DLD1 (cell line): ENCODE measurements at regions not wholly inside any gene's neighbourhood (a gene's known extent, or its start where the extent isn't known, plus 50 kb on each side); places are given as distances from the start of the nearest gene placed in this dataset.
"Not testable (repeated sequence)": the region's sequence is repeated elsewhere in the genome, so short reads cannot be mapped to it uniquely, and the experiment has no call there.

Source experiments
- in situ Hi-C: cut with HindIII; loops from 2 replicates; pipeline ENCODE4 v1.10.0; 2017; ENCODE audit warnings: low sequenced_read_pairs

DNA sequence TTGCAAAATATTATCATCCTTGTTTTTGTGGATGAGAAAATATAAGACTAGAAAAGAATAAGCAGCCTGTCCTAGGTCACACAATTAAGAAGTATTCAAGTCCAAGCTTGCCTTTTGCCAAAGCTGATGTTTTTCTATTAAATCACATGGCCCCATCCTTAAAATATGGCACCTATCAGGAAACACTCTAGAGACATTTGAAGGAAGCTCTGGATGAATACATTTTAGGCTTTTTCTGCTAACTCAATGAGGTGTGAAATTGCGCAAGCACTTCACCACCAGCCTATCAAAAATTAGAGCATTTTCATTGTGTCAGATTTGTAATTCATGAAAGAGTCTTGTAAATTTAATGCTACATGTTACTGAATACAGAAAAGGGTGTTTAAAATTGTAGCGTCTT lies 251.1 kb upstream of the MAD2L1 start:
- in situ Hi-C loops = no loop called here

DNA sequence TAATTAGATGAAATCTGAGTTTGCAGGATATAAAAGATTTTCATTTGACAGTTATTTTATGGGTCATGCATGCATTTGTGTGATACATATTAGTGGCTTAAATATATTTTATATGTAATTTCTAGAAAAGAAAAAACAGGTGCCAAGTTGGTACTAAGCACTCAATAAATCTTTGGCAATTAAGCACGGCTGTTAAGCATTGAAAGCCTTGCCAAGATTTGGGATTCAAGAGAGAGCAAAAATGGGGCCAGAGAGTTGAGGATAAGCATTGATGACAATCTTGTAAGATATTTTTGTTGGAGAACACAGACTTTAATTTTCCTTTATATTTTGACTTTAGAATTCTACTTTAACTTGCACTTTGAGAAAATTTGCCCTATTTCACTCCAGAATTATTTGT lies 249.8 kb upstream of the MAD2L1 start:
- in situ Hi-C loops = no loop called here

- in situ Hi-C loops = no loop called here
Observed at GRCh38 chr4:120314969-120315368, 248.3 kb upstream of the MAD2L1 start.

GRCh38 chr4:120304801-120305200 lies 238.2 kb upstream of the MAD2L1 start:
- in situ Hi-C loops = no loop called here

GRCh38 chr4:120299631-120300030 lies 233.0 kb upstream of the MAD2L1 start:
- in situ Hi-C loops = no loop called here

DNA sequence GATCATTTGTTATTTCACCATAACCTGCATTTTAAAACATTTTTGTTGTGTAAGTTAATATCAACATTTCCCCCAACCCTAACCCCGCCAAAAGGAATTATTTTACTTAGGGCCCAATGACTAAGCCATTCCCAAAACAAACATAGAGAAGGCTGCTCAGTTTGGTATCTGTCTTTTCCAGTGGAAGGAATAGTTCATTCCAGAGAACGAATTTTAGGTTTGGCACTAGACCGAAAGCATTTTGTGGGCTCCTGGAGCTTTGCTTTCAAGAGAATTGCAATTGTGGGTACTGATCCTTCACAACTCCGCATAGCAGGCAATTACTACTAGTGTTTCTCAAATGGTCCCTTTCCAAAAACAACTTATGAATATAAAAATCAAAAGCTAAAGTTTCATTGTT lies 226.7 kb upstream of the MAD2L1 start:
- in situ Hi-C loops = no loop called here

DNA sequence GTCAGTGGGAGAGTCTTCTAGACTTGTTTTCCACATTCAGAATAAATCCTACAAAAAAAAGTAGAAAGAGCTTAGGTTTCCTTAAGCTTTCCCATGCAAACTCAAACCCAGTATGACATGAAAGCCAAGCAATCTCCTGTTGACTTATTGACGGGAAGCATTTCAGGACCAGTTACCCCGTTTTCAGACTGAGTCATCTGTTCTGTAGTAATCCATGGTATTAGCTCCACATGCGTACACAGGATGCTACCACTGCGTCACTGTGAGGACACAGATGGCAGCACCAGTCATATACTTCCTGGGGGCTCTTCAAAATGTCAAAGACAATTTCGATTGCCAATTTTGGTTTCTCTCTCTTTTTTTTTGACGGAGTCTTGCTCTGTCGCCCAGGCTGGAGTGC lies 224.9 kb upstream of the MAD2L1 start:
- in situ Hi-C loops = no loop called here

DNA sequence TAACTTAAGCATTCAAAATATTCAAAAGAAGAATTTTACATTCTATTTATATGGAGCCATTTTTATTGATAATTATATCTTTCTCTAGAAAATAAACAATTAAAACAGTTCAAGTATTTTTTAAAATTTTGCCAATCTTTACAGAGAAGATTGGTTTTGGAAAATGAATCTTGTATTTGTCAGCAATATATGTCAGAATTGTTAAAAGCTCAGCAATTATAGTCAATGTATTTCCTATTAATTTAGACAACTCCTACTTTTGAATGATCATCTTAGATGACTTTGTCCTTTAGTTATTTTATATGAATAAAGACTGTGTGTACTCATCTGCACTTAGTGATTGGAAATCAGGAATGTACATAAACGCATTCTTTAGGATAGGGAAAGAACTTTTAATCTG lies 223.9 kb upstream of the MAD2L1 start:
- in situ Hi-C loops = no loop called here

GRCh38 chr4:120286813-120287212 lies 220.2 kb upstream of the MAD2L1 start:
- in situ Hi-C loops = no loop called here

- in situ Hi-C loops = no loop called here
Observed at GRCh38 chr4:120281581-120281980, 214.9 kb upstream of the MAD2L1 start.

DNA sequence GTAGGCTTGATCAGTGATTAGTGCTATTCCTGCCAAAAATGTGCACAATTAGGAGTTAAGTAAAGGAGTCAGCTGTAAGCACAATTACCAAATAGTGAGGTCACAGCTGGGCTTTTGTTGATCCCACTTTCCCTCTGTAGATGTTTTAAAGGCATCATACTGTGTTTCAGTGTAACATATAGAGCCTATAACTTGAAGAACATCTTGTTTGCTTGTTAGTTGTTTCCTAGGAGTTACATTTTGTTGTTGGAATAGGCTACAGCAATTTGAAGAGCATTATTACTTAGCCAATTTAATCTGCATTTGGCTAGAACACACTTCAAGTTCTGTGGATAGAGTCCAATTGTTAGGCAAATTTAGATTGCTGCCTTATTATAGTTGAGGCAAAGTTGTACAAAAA lies 210.7 kb upstream of the MAD2L1 start:
- in situ Hi-C loops = no loop called here

DNA sequence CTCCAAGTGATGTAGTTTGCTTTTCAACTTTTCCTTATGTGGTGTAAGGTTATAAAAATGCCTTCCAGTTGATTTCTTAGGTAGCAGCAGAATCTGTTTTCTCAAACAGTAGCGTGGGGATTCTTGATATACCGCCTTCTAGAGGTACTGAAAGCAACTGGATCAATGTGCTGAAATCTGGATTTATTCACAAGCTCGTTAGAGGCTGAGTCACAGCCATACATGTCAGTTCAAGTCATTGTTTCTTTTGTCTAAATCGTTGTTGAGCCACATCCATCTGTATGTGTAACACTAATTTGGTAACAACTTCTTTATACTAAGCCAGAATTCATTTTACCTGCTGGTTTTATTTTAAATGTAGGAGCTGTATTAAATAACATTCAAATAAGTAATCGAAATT lies 200.0 kb upstream of the MAD2L1 start:
- in situ Hi-C loops = no loop called here

GRCh38 chr4:120263618-120264017 lies 197.0 kb upstream of the MAD2L1 start:
- in situ Hi-C loops = no loop called here

- in situ Hi-C loops = no loop called here
Observed at GRCh38 chr4:120261117-120261516, 194.5 kb upstream of the MAD2L1 start.

DNA sequence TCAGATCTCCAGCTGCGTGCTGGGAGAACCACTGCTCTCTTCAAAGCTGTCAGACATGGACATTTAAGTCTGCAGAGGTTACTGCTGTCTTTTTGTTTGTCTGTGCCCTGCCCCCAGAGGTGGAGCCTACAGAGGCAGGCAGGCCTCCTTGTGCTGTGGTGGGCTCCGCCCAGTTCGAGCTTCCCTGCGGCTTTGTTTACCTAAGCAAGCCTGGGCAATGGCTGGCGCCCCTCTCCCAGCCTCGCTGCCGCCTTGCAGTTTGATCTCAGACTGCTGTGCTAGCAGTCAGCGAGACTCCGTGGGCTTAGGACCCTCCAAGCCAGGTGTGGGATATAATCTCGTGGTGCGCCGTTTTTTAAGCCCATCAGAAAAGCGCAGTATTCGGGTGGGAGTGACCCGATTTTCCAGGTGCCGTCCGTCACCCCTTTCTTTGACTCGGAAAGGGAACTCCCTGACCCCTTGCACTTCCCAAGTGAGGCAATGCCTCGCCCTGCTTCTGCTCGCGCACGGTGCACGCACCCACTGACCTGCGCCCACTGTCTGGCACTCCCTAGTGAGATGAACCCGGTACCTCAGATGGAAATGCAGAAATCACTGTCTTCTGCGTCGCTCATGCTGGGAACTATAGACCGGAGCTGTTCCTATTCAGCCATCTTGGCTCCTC lies 189.6 kb upstream of the MAD2L1 start:
- in situ Hi-C loops = not testable (repeated sequence)

GRCh38 chr4:120238277-120238973 lies 171.8 kb upstream of the MAD2L1 start:
- in situ Hi-C loops = no loop called here

DNA sequence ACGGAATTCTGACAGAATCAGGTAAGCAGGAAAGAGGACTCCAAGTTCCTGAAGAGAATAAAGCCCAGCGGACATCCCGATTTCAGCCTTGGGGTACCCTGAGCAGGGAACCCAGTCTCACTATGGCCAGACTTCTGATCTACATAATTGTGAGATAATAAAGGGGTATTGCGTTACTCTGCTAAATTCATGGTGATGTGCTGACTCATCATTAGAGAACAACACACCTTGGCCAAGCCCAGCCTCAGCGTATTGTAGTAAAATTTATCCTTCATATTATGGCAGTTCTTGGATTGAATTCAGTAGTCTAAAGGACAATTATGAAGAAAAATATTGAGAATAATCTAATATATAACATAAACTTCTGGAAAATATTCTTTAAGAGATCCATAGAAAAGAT lies 170.2 kb upstream of the MAD2L1 start:
- in situ Hi-C loops = no loop called here

DNA sequence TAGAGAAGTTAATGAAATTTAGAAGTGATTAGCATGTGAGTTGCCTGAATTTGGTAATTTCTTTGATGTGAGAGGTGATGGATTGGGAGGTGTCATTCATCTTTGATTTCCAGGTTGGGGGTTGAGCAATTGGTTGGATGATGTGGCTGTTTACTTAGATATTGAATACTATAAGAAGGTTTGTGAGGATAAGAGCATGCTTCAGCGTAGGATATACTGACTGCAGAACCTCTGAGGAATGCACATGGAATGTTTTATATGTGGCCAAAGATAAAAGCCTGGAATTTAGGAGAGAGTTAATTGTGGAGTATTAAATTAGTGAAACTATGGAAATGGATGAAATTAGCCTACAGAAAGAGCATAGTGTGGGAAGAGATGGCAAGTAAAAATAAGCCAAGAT lies 165.4 kb upstream of the MAD2L1 start:
- in situ Hi-C loops = no loop called here

- in situ Hi-C loops = no loop called here
Observed at GRCh38 chr4:120228086-120228485, 161.4 kb upstream of the MAD2L1 start.

GRCh38 chr4:120227554-120227953 lies 160.9 kb upstream of the MAD2L1 start:
- in situ Hi-C loops = no loop called here

- in situ Hi-C loops = no loop called here
Observed at GRCh38 chr4:120225527-120225926, 158.9 kb upstream of the MAD2L1 start.

GRCh38 chr4:120218981-120219380 lies 152.3 kb upstream of the MAD2L1 start:
- in situ Hi-C loops = no loop called here

- in situ Hi-C loops = no loop called here
Observed at GRCh38 chr4:120215350-120215749, 148.7 kb upstream of the MAD2L1 start.
